Neuronal stem cell (in vitro differentiated cells): ENCODE measurements at regions not wholly inside any gene's neighbourhood (a gene's known extent, or its start where the extent isn't known, plus 50 kb on each side); places are given as distances from the start of the nearest gene placed in this dataset.
A peak's percentile ranks its signal among the peaks of the same experiment; 100 is the strongest.

Source experiments
- DNase-seq: peaks from one replicate; pipeline ENCODE4 v3.0.0-alpha.2; 2013; ENCODE audit warnings: low spot score
- H2AFZ ChIP-seq: one replicate; pipeline ENCODE4 v1.6.1; 2013; ENCODE audit warnings: mild to moderate bottlenecking, low read length, inconsistent platforms
- H2AK5ac ChIP-seq: 2 replicates; pipeline ENCODE4 v1.6.1; 2013; ENCODE audit warnings: low read depth, mild to moderate bottlenecking, inconsistent platforms, low read length, moderate library complexity, mixed read lengths
- H2BK120ac ChIP-seq: 2 replicates; pipeline ENCODE4 v1.6.1; 2013; ENCODE audit warnings: low read depth, mild to moderate bottlenecking, inconsistent platforms, low read length, moderate library complexity, mixed read lengths
- H2BK12ac ChIP-seq: one replicate; pipeline ENCODE4 v1.6.1; 2013; ENCODE audit warnings: low read length, inconsistent platforms
- H2BK15ac ChIP-seq: 2 replicates; pipeline ENCODE4 v1.6.1; 2013; ENCODE audit warnings: mild to moderate bottlenecking, low read length, inconsistent platforms, mixed read lengths
- H2BK5ac ChIP-seq: one replicate; pipeline ENCODE4 v1.6.1; 2013; ENCODE audit warnings: inconsistent platforms, mild to moderate bottlenecking, low read length, moderate library complexity
- H3K14ac ChIP-seq: one replicate; pipeline ENCODE4 v1.6.1; 2013; ENCODE audit warnings: low read length, inconsistent platforms
- H3K18ac ChIP-seq: 2 replicates; pipeline ENCODE4 v1.6.1; 2013; ENCODE audit warnings: low read length, inconsistent platforms
- H3K23ac ChIP-seq: 2 replicates; pipeline ENCODE4 v1.6.1; 2013; ENCODE audit warnings: low read depth, mild to moderate bottlenecking, mixed read lengths, low read length, inconsistent platforms; ENCODE audit not compliant: poor library complexity
- H3K27ac ChIP-seq: replicated peaks from 3 replicates; pipeline ENCODE4 v1.5.1; 2013; ENCODE audit warnings: low read length, inconsistent platforms
- H3K27me3 ChIP-seq, 3 experiments: 2 replicates each; pipeline ENCODE4 v1.6.1; 2013; ENCODE audit warnings: low read length in 3 of 3, mild to moderate bottlenecking in 2 of 3, inconsistent platforms in 1 of 3, low read depth in 1 of 3, mixed read lengths in 1 of 3, moderate library complexity in 1 of 3; ENCODE audit not compliant: control insufficient read depth in 3 of 3, insufficient read depth in 3 of 3
- H3K36me3 ChIP-seq, 2 donors: replicated peaks in 1 of 2; 2 replicates each; pipeline ENCODE4 v1.6.1; 2013; ENCODE audit warnings: low read length in 2 of 2; ENCODE audit not compliant: control insufficient read depth in 2 of 2, insufficient read depth in 2 of 2
- H3K4ac ChIP-seq: 2 replicates; pipeline ENCODE4 v1.6.1; 2013; ENCODE audit warnings: inconsistent platforms, mild to moderate bottlenecking, low read length, moderate library complexity
- H3K4me1 ChIP-seq, 2 donors: 1 replicate in 1 of 2; 2 replicates in 1 of 2; pipeline ENCODE4 v1.6.1; 2013; ENCODE audit warnings: low read length in 2 of 2, low read depth in 1 of 2; ENCODE audit not compliant: control insufficient read depth in 2 of 2, insufficient read depth in 1 of 2
- H3K4me2 ChIP-seq: one replicate; pipeline ENCODE4 v1.6.1; 2013; ENCODE audit warnings: mild to moderate bottlenecking, low read length, inconsistent platforms; ENCODE audit not compliant: insufficient read depth, poor library complexity, severe bottlenecking
- H3K4me3 ChIP-seq, 2 donors: 2 replicates each; pipeline ENCODE4 v1.5.1; 2013; ENCODE audit warnings: low read length in 2 of 2, mild to moderate bottlenecking in 2 of 2, inconsistent platforms in 1 of 2, moderate library complexity in 1 of 2
- H3K79me1 ChIP-seq: one replicate; pipeline ENCODE4 v1.6.1; 2013; ENCODE audit warnings: low read depth, mild to moderate bottlenecking, inconsistent platforms, low read length, moderate library complexity
- H3K9ac ChIP-seq: one replicate; pipeline ENCODE4 v1.6.1; 2013; ENCODE audit warnings: mild to moderate bottlenecking, low read depth, low read length, inconsistent platforms; ENCODE audit not compliant: poor library complexity
- H3K9me3 ChIP-seq, 2 donors: replicated peaks in 1 of 2; 2 replicates each; pipeline versions ENCODE3 to v1.6.1; 2013; ENCODE audit warnings: low read length in 2 of 2, mild to moderate bottlenecking in 2 of 2, inconsistent platforms in 1 of 2, low read depth in 1 of 2, mixed read lengths in 1 of 2, moderate library complexity in 1 of 2; ENCODE audit not compliant: control insufficient read depth in 2 of 2, insufficient read depth in 1 of 2
- H4K8ac ChIP-seq: one replicate; pipeline ENCODE4 v1.6.1; 2013; ENCODE audit warnings: low read depth, mild to moderate bottlenecking, inconsistent platforms, low read length, moderate library complexity
- H4K91ac ChIP-seq: one replicate; pipeline ENCODE4 v1.6.1; 2013; ENCODE audit warnings: low read length, low read depth, mild to moderate bottlenecking, inconsistent platforms; ENCODE audit not compliant: poor library complexity
- WGBS, 2 donors: extraction: QIAGEN DNeasy Blood & Tissue Kit; methylation state at CpG; one replicate each; pipeline ENCODE4 v1.1.7; 2013; ENCODE audit warnings: missing lambda C conversion rate in 2 of 2, mixed read lengths in 1 of 2; ENCODE audit not compliant: insufficient read length in 2 of 2, insufficient replicate concordance in 1 of 2; ENCODE audit errors: extremely low coverage in 2 of 2; 5-methylcytosine and 5-hydroxymethylcytosine counted together

DNA sequence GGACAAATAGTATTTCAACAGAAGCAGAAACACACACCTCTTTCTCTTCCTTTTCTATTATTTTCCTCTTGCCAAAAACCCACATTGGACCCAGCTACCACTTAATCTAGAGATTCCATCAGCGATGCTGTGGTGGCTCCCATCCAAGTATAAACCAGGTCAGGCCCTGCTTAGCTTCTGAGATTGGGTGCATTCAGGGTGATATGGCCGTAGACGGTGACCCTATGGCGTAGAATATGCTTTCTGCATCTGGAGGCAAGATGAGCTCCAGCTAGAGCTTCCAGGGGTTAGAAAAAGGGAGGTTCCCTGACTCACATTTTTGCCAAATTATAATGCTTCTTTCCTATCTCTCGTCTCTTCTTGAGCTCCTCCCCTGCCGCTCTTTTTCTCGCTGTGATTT, 66.5 kb downstream of the TNP1 start:
- WGBS, 2 donors: no CpG with 5 or more reads among the region's 7 CpGs
- H3K4me3 ChIP-seq: no peak overlapping the region
- no peak overlapping the region for H3K23ac ChIP-seq

DNA sequence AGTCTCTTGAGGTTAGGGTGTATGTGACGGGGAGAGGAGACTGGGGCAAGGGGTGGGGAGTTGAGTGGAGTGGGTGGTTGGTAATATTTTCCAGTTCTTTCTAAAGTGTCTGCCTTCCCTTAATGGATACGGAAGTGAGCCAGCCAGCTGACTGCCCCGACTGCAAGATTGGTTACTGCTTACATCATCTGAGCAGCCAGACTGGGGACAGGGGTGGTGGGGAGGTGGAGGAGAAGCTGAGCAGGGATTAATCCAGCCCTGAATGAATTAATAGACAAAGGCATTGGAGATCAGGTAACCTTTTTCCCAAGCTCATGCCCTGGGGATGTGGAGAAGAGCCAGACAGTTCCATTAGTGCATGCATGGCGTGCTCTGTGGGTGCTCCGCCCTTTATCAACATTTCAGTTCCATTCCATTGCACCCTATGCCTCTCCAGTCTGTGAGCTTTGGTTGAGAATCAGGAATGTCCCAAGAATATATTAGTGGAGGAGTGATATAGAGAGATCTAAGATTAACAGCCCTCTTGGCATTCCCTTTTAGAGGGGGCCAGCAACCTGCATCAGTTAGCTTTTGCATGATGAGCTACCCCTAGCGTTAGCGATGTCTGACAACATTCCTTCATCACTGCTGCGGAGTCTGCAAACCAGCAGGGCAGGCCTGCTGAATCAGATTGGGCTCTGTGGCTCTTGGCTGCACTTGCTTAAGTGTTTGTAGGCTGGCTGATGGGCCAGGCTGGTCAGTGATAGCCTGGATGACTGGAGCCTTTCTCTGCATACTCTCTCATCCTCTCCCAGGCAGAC, 67.4 kb downstream of the TNP1 start:
- no peak for DNase-seq
- Histone ChIP-seq H3K27ac (no peak overlapping the region), H2BK5ac (no peak overlapping the region), H3K4me1 (peaks cover 11 to 18% of the 10 kb centered on the region in 2 donors), H4K8ac (no peak overlapping the region), H3K79me1 (no peaks in the 10 kb centered on the region), H3K36me3 (no peaks in the 10 kb centered on the region), H3K9me3 (no peaks in the 10 kb centered on the region), H2AFZ (peak overlapping the region; percentile 77), H4K91ac (no peak overlapping the region), H3K4ac (no peak overlapping the region), H2AK5ac (no peak overlapping the region), H3K18ac (peak overlapping the region; percentile 3), H3K14ac (no peak overlapping the region), H2BK12ac (no peak overlapping the region), H3K4me3 (no peak overlapping the region), H2BK120ac (no peak overlapping the region), H3K27me3 (no peaks in the 10 kb centered on the region), H3K9ac (no peak overlapping the region), H3K4me2 (no peak overlapping the region), H2BK15ac (no peak overlapping the region), H3K23ac (no peak overlapping the region)
- WGBS, 2 donors: no CpG with 5 or more reads among the region's 8 CpGs

More for the DNA sequence above, 66.5 kb downstream of the TNP1 start:
- H2BK12ac ChIP-seq: no peak overlapping the region
- H2AFZ ChIP-seq: no peak overlapping the region
- H3K27me3 ChIP-seq: no peaks in the 10 kb centered on the region
- no peak for DNase-seq
- no peak overlapping the region for H2BK5ac ChIP-seq
- no peak overlapping the region for H3K9ac ChIP-seq
- no peaks in the 10 kb centered on the region for H3K36me3 ChIP-seq
- H4K8ac ChIP-seq: no peak overlapping the region
- H3K18ac ChIP-seq: no peak overlapping the region
- H4K91ac ChIP-seq: no peak overlapping the region
- H3K4me1 ChIP-seq: peaks cover 9 to 11% of the 10 kb centered on the region in 2 donors
- H2BK15ac ChIP-seq: no peak overlapping the region
- H2AK5ac ChIP-seq: no peak overlapping the region
- H3K4me2 ChIP-seq: no peak overlapping the region
- H2BK120ac ChIP-seq: no peak overlapping the region
- peaks cover 0 to 7% of the 10 kb centered on the region in 2 donors for H3K9me3 ChIP-seq
- no peaks in the 10 kb centered on the region for H3K79me1 ChIP-seq
- H3K4ac ChIP-seq: no peak overlapping the region
- H3K27ac ChIP-seq: no peak overlapping the region
- no peak overlapping the region for H3K14ac ChIP-seq

DNA sequence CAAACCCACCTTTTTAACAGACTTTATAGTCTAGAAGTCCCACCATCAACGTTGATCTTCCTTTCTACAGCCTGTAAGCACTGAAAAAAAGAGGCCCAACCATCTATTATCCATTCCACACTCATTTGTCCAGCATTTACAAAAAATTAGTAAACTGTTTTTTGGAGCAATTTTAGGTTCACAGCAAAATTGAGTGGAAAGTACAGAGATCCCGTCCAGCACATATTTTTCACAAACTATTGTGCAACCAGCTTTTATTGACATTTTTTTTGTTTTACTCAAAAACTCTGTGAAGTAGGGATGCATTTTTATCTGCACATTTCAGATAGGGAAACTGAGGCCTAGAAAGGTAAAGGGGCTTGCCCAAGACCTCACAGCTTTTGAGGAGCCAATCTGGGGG, 68.6 kb downstream of the TNP1 start:
- Histone ChIP-seq H3K9me3 (no peaks in the 10 kb centered on the region), H3K36me3 (no peaks in the 10 kb centered on the region), H3K9ac (no peak overlapping the region), H4K91ac (no peak overlapping the region), H3K27ac (no peak overlapping the region), H2AFZ (no peak overlapping the region), H2AK5ac (no peak overlapping the region), H2BK5ac (no peak overlapping the region), H3K14ac (no peak overlapping the region), H3K79me1 (no peaks in the 10 kb centered on the region), H3K4ac (no peak overlapping the region), H3K4me1 (peaks cover 11 to 18% of the 10 kb centered on the region in 2 donors), H2BK12ac (no peak overlapping the region), H3K27me3 (no peaks in the 10 kb centered on the region), H3K4me2 (no peak overlapping the region), H3K23ac (no peak overlapping the region), H3K18ac (no peak overlapping the region), H2BK120ac (no peak overlapping the region), H2BK15ac (no peak overlapping the region), H3K4me3 (no peak overlapping the region), H4K8ac (no peak overlapping the region)
- DNase-seq: no peak
- WGBS, 2 donors: no CpG with 5 or more reads among the region's 2 CpGs

DNA sequence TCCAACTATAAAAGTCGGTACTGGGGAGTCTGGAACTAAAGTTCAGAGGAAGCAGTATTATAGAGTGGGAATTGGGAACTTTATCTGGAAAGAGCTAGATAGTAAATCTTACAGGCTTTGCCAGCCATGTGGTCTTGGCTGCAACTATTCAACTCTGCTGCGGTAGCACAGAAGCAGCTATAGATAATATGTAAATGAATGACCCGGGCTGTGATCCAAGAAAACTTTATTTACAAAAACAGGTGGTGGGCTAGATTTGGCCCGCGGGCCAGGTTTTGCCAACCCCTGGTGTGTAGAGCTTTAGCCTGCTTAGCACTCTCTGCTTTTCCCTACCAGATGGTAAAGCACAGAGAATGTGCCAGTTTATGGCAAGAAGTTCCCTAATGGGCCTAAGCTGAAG, 70.8 kb downstream of the TNP1 start:
- Histone ChIP-seq H3K9me3 (no peaks in the 10 kb centered on the region), H3K9ac (no peak overlapping the region), H3K27ac (no peak overlapping the region), H2BK120ac (no peak overlapping the region), H3K14ac (no peak overlapping the region), H2AK5ac (no peak overlapping the region), H3K4me3 (no peak overlapping the region), H3K23ac (no peak overlapping the region), H4K8ac (no peak overlapping the region), H3K4me2 (no peak overlapping the region), H2BK12ac (no peak overlapping the region), H3K18ac (no peak overlapping the region), H2AFZ (no peak overlapping the region), H3K27me3 (no peaks in the 10 kb centered on the region), H3K4ac (no peak overlapping the region), H4K91ac (no peak overlapping the region), H3K4me1 (peaks cover 11 to 18% of the 10 kb centered on the region in 2 donors), H2BK5ac (no peak overlapping the region), H3K79me1 (no peaks in the 10 kb centered on the region), H3K36me3 (no peaks in the 10 kb centered on the region), H2BK15ac (no peak overlapping the region)
- no peak for DNase-seq
- WGBS, 2 donors: no CpG with 5 or more reads among the region's 5 CpGs
